ENCODE measurements at regions not wholly inside any gene's neighbourhood (a gene's known extent, or its start where the extent isn't known, plus 50 kb on each side); places are given as distances from the start of the nearest gene placed in this dataset.

- no peak for DNase-seq (ENCODE audit: low read depth in 1 of 2, low spot score in 1 of 2)
- H3K27me3 ChIP-seq (ENCODE audit: insufficient read depth, poor library complexity, severe bottlenecking), result no peaks in the 10 kb centered on the region
- TF ChIP-seq REST (IDR thresholded peaks at IDR 0.05; ENCODE audit: insufficient replicate concordance, low read depth) (no peak), CTCF (IDR thresholded peaks at IDR 0.05; ENCODE audit: insufficient read depth, low read length) (no peak), POLR2AphosphoS5 (IDR thresholded peaks at IDR 0.05; ENCODE audit: low read depth) (no peak), SPI1 (IDR thresholded peaks at IDR 0.05; ENCODE audit: borderline replicate concordance, low read depth) (no peak), GABPA (IDR thresholded peaks at IDR 0.05; ENCODE audit: low read depth) (no peak)
- H3K27ac ChIP-seq (replicated peaks), result no peak overlapping the region
- H3K4me3 ChIP-seq (replicated peaks; ENCODE audit: insufficient read depth, low read length), result no peak overlapping the region
These were observed 249.5 kb downstream of the PRELID2 start for GRCh38 chr5:145585443-145586148.

DNA sequence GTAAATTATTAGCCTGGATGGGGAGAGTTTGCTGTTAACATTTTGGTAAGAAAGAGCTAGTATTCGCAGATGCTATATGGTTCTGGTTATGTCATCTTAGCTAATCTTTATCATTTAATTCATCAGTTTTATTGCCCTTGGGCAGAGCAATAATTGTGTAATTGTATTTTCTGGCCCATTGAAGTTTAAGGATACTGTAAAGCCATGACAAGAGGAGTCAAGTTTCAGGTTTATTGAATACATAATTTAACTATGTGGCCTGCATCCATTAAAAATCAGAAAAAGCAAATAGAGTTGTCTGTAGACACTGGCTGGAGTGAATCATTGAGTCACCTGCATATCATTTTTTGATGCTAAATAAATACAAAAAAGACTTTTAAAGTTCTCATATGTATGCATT lies 255.8 kb downstream of the PRELID2 start:
- TF ChIP-seq CTCF (IDR thresholded peaks at IDR 0.05; ENCODE audit: insufficient read depth, low read length) (no peak), SPI1 (IDR thresholded peaks at IDR 0.05; ENCODE audit: borderline replicate concordance, low read depth) (no peak), REST (IDR thresholded peaks at IDR 0.05; ENCODE audit: insufficient replicate concordance, low read depth) (no peak), POLR2AphosphoS5 (IDR thresholded peaks at IDR 0.05; ENCODE audit: low read depth) (no peak), GABPA (IDR thresholded peaks at IDR 0.05; ENCODE audit: low read depth) (no peak)
- no peak for DNase-seq (ENCODE audit: low read depth in 1 of 2, low spot score in 1 of 2)
- H3K27me3 ChIP-seq (ENCODE audit: insufficient read depth, poor library complexity, severe bottlenecking), result no peaks in the 10 kb centered on the region

DNA sequence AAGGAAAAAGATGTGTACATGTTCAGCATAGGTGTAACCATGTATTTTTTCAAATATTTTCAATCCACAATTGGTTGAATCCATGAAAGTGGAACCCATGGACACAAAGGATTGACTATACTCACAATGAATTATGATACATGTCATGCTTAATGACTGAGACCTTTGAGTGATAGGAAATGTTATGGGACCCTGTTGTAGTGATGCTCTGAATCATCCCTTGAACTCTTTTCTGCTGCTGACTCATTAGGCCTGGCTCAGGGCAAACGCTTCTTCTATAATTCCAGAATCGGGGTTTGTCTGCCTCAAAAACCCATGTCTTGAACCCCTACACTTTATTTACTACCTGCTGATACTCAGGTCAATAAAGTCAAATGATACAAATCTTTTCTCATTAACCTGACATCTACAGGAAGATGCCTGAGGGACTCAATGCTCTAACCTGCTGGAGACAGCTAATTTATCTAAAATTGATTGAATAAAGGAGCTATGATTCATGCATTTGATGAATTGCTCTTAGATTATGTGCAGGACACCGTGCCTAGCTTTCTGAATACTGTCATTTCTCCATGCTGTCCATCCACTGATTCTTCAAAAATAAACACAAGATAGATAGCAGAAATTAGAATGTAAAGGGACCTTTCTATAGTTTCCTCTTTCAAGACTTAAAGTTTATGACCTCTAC lies 260.1 kb downstream of the PRELID2 start:
- no peak for DNase-seq (ENCODE audit: low read depth in 1 of 2, low spot score in 1 of 2)
- TF ChIP-seq GABPA (IDR thresholded peaks at IDR 0.05; ENCODE audit: low read depth) (no peak), SPI1 (IDR thresholded peaks at IDR 0.05; ENCODE audit: borderline replicate concordance, low read depth) (no peak), REST (IDR thresholded peaks at IDR 0.05; ENCODE audit: insufficient replicate concordance, low read depth) (no peak), POLR2AphosphoS5 (IDR thresholded peaks at IDR 0.05; ENCODE audit: low read depth) (no peak), CTCF (IDR thresholded peaks at IDR 0.05; ENCODE audit: insufficient read depth, low read length) (no peak)
- Histone ChIP-seq H3K4me3 (replicated peaks; ENCODE audit: insufficient read depth, low read length) (no peak overlapping the region), H3K27me3 (ENCODE audit: insufficient read depth, poor library complexity, severe bottlenecking) (no peaks in the 10 kb centered on the region), H3K27ac (replicated peaks) (no peak overlapping the region)

More for the DNA sequence above, 255.8 kb downstream of the PRELID2 start:
- H3K27ac ChIP-seq (replicated peaks), result no peak overlapping the region
- H3K4me3 ChIP-seq (replicated peaks; ENCODE audit: insufficient read depth, low read length), result no peak overlapping the region
